Vagina (tissue), 2 donors: ENCODE measurements at regions not wholly inside any gene's neighbourhood (a gene's known extent, or its start where the extent isn't known, plus 50 kb on each side); places are given as distances from the start of the nearest gene placed in this dataset.

Experiments
- DNase-seq, 2 donors: peaks; one replicate each; pipeline ENCODE4 v3.0.0-alpha.2; 2017; ENCODE audit errors: extremely low spot score in 2 of 2
- H3K27ac ChIP-seq: fragments of 200-600 bp; sonication (generic); one replicate; pipeline ENCODE4 v1.5.1; 2019
- H3K27me3 ChIP-seq: fragments of 200-600 bp; sonication (generic); one replicate; pipeline ENCODE4 v1.5.1; 2019
- H3K36me3 ChIP-seq, 2 donors: fragments of 200-600 bp; sonication (generic); one replicate each; pipeline ENCODE4 v1.5.1; 2017 to 2019
- H3K4me1 ChIP-seq: fragments of 200-600 bp; sonication (generic); one replicate; pipeline ENCODE4 v1.5.1; 2019
- H3K4me3 ChIP-seq, 2 donors: fragments of 200-600 bp; sonication (generic); 1 replicate in 1 of 2; 2 replicates in 1 of 2; pipeline ENCODE4 v1.5.1; 2016 to 2019
- H3K9me3 ChIP-seq: fragments of 200-600 bp; sonication (generic); one replicate; pipeline ENCODE4 v1.5.1; 2019
- CTCF ChIP-seq, 3 experiments: fragments of 450-650 bp in 2 of 3; fragments of 200-600 bp in 1 of 3; sonication (generic) in 1 of 3; IDR thresholded peaks; one replicate each; pipeline ENCODE4 v1.5.1; 2017 to 2019; ENCODE audit warnings: antibody characterized with exemption in 3 of 3, mild to moderate bottlenecking in 2 of 3, moderate library complexity in 2 of 3
- POLR2A ChIP-seq, 2 donors: fragments of 450-650 bp; IDR thresholded peaks; one replicate each; pipeline ENCODE4 v1.6.1; 2017; ENCODE audit warnings: antibody characterized with exemption in 2 of 2, mild to moderate bottlenecking in 2 of 2, moderate library complexity in 2 of 2
- POLR2AphosphoS5 ChIP-seq, 2 donors: sonication (generic); formaldehyde crosslinking; IDR thresholded peaks; one replicate each; pipeline ENCODE4 v1.9.0; 2017; ENCODE audit warnings: antibody characterized with exemption in 2 of 2, mild to moderate bottlenecking in 2 of 2, low read depth in 1 of 2; ENCODE audit not compliant: insufficient read depth in 1 of 2
- intact Hi-C: fragments of 100-400 bp; cut with DNase I; formaldehyde crosslinking; loops from one replicate; pipeline ENCODE4 v1.15.1; 2023

- TF ChIP-seq POLR2AphosphoS5 (IDR thresholded peaks at IDR 0.05; ENCODE audit: insufficient read depth in 1 of 2, low read depth in 1 of 2) (no peak), POLR2A (IDR thresholded peaks at IDR 0.05) (no peak), CTCF (IDR thresholded peaks at IDR 0.05) (no peak)
- H3K36me3 ChIP-seq, result no peaks in the 10 kb centered on the region
- no peak for DNase-seq
- intact Hi-C loops, result no loop called here
- H3K9me3 ChIP-seq, result no peaks in the 10 kb centered on the region
- H3K4me1 ChIP-seq, result no peaks in the 10 kb centered on the region
- H3K27ac ChIP-seq, result no peak overlapping the region
- no peaks in the 10 kb centered on the region for H3K27me3 ChIP-seq
- H3K4me3 ChIP-seq, result no peak overlapping the region
Measured at GRCh38 chr12:114852976-114853529, 169.1 kb upstream of the TBX3 start.

DNA sequence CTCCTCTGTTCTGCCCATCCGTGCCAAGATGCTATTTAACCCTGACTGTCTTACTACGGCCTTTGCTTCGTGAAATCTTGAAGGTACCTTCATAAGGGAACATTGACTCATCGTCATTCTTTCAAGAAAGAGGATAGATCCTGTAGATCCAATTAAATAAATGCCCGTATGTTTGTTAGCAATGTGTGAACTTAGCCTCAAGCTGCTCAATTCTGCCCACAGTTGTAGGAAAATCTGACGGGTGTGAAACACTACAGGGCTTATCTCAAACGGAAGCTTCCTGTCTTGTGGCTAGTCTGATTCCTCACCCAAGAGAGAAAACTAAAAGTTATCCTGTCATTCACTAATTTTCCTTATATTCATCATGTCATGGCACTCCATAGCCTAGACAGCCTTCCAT lies 168.0 kb upstream of the TBX3 start:
- Histone ChIP-seq H3K9me3 (no peaks in the 10 kb centered on the region), H3K27me3 (no peaks in the 10 kb centered on the region), H3K4me1 (no peaks in the 10 kb centered on the region), H3K27ac (no peak overlapping the region), H3K36me3 (no peaks in the 10 kb centered on the region), H3K4me3 (no peak overlapping the region)
- TF ChIP-seq CTCF (IDR thresholded peaks at IDR 0.05) (no peak), POLR2AphosphoS5 (IDR thresholded peaks at IDR 0.05; ENCODE audit: insufficient read depth in 1 of 2, low read depth in 1 of 2) (no peak), POLR2A (IDR thresholded peaks at IDR 0.05) (no peak)
- intact Hi-C loops, result no loop called here
- no peak for DNase-seq

- Histone ChIP-seq H3K4me3 (no peak overlapping the region), H3K27me3 (no peaks in the 10 kb centered on the region), H3K27ac (no peak overlapping the region), H3K36me3 (no peaks in the 10 kb centered on the region), H3K4me1 (no peaks in the 10 kb centered on the region), H3K9me3 (no peaks in the 10 kb centered on the region)
- intact Hi-C loops, result no loop called here
- TF ChIP-seq POLR2A (IDR thresholded peaks at IDR 0.05), result no peak
- no peak for TF ChIP-seq CTCF (IDR thresholded peaks at IDR 0.05)
- TF ChIP-seq POLR2AphosphoS5 (IDR thresholded peaks at IDR 0.05; ENCODE audit: insufficient read depth in 1 of 2, low read depth in 1 of 2), result no peak
- DNase-seq, result no peak
Measured at GRCh38 chr12:114850661-114851275, 166.8 kb upstream of the TBX3 start.

- no peaks in the 10 kb centered on the region for H3K36me3 ChIP-seq
- TF ChIP-seq POLR2AphosphoS5 (IDR thresholded peaks at IDR 0.05; ENCODE audit: insufficient read depth in 1 of 2, low read depth in 1 of 2), result peak in 1 of 2 donors; percentile 16
- no peak for TF ChIP-seq CTCF (IDR thresholded peaks at IDR 0.05)
- TF ChIP-seq POLR2A (IDR thresholded peaks at IDR 0.05), result no peak
- H3K27me3 ChIP-seq, result no peaks in the 10 kb centered on the region
- no peak overlapping the region for H3K27ac ChIP-seq
- DNase-seq, result no peak
- H3K4me1 ChIP-seq, result no peaks in the 10 kb centered on the region
- intact Hi-C loops, result no loop called here
- H3K4me3 ChIP-seq, result no peak overlapping the region
- no peaks in the 10 kb centered on the region for H3K9me3 ChIP-seq
Measured at GRCh38 chr12:114848666-114849065, 164.7 kb upstream of the TBX3 start.

DNA sequence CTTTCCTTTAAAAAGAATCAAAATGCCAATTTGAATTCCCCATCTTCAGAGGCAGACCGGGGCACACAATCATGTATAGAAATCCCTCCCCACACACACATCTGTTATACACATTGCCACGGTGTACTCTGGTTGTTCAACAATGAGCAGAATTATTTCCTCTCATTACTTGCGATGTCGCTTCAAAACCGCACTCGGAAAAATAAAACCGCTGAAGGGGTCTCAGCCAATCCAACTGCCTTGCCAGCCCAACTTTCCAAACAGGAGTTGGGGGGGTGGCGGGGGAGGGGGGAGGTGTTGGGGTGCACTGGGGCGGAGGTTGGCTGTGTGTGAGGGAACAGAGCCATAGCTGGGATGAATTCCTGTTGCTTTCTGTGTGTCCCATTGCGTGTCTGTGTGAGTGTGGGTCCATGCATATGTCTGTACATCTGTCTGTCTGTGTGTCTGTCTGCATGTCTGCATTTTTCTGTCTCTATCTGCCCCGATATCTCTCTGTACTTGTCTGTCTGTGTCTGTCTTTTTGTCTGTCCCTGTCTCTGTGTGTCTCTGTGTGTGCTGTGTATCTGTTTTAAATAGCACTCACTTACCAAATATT lies 163.6 kb upstream of the TBX3 start:
- no peak overlapping the region for H3K4me3 ChIP-seq
- H3K36me3 ChIP-seq, result no peaks in the 10 kb centered on the region
- TF ChIP-seq POLR2AphosphoS5 (IDR thresholded peaks at IDR 0.05; ENCODE audit: insufficient read depth in 1 of 2, low read depth in 1 of 2), result no peak
- no peaks in the 10 kb centered on the region for H3K27me3 ChIP-seq
- H3K9me3 ChIP-seq, result no peaks in the 10 kb centered on the region
- no peak overlapping the region for H3K27ac ChIP-seq
- no peak for DNase-seq
- intact Hi-C loops, result no loop called here
- H3K4me1 ChIP-seq, result no peaks in the 10 kb centered on the region
